ENCODE measurements at regions not wholly inside any gene's neighbourhood (a gene's known extent, or its start where the extent isn't known, plus 50 kb on each side); places are given as distances from the start of the nearest gene placed in this dataset.

DNA sequence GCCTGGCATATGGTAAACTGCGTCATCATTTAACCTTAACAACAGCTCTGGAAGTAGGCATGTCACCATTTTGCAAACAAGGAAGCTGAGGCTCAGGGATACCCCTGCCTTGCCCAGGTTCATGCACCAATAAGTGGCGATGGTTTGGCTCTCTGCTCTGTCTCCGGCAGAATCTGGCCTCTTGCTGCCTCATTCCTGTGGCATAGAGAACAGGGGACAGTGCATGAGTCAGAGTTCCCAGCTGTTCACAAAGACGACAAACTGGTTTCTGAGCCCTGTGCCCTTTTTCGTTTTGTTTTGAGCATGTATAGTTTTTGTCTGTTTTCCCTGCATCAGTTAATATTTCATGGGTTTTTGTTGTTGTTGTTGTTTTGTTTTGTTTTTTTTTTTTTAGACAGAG, 236.8 kb downstream of the OPA1 start:
- TF ChIP-seq POLR2A (IDR thresholded peaks at IDR 0.05), result no peak
- TF ChIP-seq, protein P1, sequence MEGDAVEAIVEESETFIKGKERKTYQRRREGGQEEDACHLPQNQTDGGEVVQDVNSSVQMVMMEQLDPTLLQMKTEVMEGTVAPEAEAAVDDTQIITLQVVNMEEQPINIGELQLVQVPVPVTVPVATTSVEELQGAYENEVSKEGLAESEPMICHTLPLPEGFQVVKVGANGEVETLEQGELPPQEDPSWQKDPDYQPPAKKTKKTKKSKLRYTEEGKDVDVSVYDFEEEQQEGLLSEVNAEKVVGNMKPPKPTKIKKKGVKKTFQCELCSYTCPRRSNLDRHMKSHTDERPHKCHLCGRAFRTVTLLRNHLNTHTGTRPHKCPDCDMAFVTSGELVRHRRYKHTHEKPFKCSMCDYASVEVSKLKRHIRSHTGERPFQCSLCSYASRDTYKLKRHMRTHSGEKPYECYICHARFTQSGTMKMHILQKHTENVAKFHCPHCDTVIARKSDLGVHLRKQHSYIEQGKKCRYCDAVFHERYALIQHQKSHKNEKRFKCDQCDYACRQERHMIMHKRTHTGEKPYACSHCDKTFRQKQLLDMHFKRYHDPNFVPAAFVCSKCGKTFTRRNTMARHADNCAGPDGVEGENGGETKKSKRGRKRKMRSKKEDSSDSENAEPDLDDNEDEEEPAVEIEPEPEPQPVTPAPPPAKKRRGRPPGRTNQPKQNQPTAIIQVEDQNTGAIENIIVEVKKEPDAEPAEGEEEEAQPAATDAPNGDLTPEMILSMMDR (IDR thresholded peaks at IDR 0.05), result no peak
- Histone ChIP-seq H3K4me3 (no peak overlapping the region), H3K36me3 (ENCODE audit: low read depth, missing control alignments) (no peaks in the 10 kb centered on the region), H3K4me1 (peaks cover 7% of the 10 kb centered on the region), H3K9me3 (no peaks in the 10 kb centered on the region), H3K27ac (no peak overlapping the region), H3K27me3 (no peaks in the 10 kb centered on the region)
- intact Hi-C loops (cut with DNase I; ENCODE audit: low total_unique reads), result no loop called here
- WGBS, 2 donors, result 90 to 91% methylated on average over 5 of the region's 5 CpGs
- DNase-seq, result no peak

DNA sequence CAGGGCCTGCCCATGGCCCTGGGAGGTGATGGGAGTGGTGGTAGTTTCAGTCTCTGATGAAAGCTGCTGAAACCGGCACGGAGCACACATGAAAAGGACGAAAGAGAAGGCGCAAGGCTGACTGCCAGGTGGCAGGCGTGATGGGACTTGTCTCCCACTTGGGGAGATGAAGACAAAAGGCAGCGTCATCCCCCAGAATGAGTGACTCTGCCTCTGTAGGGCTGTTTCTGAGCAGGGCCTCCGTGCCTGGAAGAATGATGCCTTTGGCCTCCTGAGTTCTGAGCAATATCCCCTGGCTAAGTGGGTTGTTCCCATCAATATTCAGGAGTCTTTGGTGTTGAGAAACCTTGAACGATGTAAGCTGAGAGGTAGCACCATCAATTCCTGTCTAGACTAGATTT, 237.8 kb downstream of the OPA1 start:
- Histone ChIP-seq H3K36me3 (ENCODE audit: low read depth, missing control alignments) (no peaks in the 10 kb centered on the region), H3K4me3 (no peak overlapping the region), H3K27ac (no peak overlapping the region), H3K9me3 (no peaks in the 10 kb centered on the region), H3K27me3 (no peaks in the 10 kb centered on the region), H3K4me1 (peaks cover 7% of the 10 kb centered on the region)
- DNase-seq, result no peak
- TF ChIP-seq, protein P1 (IDR thresholded peaks at IDR 0.05), result no peak
- TF ChIP-seq POLR2A (IDR thresholded peaks at IDR 0.05), result no peak
- 91 to 95% methylated on average over 8 of the region's 8 CpGs for WGBS, 2 donors
- intact Hi-C loops (cut with DNase I; ENCODE audit: low total_unique reads), result no loop called here

DNA sequence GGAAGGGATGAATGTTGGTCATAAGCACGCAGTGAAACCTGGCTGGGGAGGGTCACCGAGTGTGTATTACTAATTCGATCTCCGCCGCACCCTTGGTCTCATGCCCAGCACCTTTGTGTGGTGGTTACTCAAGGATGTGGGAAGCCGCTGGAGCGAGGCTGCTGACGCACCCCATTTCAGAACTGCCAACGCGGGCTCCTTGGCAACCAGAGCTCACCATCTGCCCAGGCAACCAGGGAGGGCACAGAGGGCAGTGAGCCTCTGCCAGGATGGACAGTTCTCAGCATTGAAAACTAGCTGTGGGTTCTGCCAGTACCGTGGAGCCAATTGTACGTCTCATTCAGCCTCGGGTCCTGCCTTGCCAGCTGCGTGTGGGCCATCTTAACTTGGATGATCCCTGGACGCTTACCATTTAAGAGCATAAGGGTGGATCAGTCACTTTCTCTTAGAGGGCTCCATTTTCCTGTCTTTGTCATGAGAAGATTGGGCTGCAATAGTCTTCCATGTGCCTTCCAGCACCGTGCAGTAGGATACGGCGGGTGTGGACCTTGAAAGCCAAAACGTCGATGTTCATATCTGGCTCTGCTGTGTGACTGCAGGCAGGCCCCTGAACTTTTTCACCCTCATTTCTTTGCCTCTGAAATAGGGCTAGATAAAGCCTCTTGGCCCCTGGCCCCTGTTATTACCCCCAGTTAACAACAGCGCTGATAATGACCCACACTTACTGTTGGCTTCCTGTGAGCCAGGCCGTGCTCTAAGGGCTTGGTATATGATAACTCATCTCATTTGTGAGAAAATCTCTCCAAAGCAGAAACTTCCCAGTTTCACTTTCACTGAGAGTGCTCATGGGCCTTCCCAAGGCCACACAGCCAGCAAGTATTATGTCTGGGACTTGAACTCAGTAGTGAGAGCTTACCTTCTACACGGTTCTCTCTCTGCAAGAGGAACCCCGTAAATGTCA, 238.8 kb downstream of the OPA1 start:
- no peak overlapping the region for H3K4me3 ChIP-seq
- TF ChIP-seq, protein P1 (IDR thresholded peaks at IDR 0.05), result no peak
- no peak for TF ChIP-seq POLR2A (IDR thresholded peaks at IDR 0.05)
- H3K27me3 ChIP-seq, result no peaks in the 10 kb centered on the region
- no peak for DNase-seq
- H3K36me3 ChIP-seq (ENCODE audit: low read depth, missing control alignments), result no peaks in the 10 kb centered on the region
- H3K4me1 ChIP-seq, result peaks cover 6% of the 10 kb centered on the region
- intact Hi-C loops (cut with DNase I; ENCODE audit: low total_unique reads), result no loop called here
- no peaks in the 10 kb centered on the region for H3K9me3 ChIP-seq
- 79 to 87% methylated on average over 24 of the region's 24 CpGs for WGBS, 2 donors
- H3K27ac ChIP-seq, result no peak overlapping the region

DNA sequence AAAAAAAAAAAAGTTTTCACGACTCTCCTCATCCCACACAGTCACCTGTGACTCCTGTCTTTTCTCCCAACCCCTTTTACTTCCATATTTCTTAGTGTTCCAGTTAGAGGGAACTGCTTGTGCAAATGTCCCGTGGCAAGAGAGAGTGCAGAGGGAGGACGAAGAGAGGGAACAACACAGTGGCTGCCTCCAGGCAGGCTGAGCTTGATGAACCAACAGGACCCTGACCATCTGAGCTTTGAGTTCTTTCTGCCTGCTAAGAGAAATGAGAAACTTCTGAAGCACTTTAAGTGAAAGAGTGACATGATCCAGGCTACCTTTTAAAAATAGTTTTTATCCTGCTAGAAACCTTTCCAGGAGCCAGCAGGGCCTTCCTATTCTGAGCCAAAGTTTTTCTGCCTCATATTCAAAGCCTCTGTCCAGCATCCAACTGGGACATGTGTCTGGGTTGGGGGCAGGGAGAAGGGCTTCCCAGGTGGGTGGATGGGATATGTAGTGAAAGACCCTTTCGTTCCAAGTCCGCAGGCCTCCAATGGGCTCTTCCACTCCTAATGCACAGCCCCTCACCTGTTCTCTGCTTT, 239.9 kb downstream of the OPA1 start:
- DNase-seq, result no peak
- 85 to 89% methylated on average over 5 of the region's 5 CpGs for WGBS, 2 donors
- Histone ChIP-seq H3K9me3 (no peaks in the 10 kb centered on the region), H3K27me3 (no peaks in the 10 kb centered on the region), H3K36me3 (ENCODE audit: low read depth, missing control alignments) (no peaks in the 10 kb centered on the region), H3K27ac (no peak overlapping the region), H3K4me1 (no peaks in the 10 kb centered on the region), H3K4me3 (no peak overlapping the region)
- TF ChIP-seq POLR2A (IDR thresholded peaks at IDR 0.05), result no peak
- TF ChIP-seq, protein P1 (IDR thresholded peaks at IDR 0.05), result no peak
- intact Hi-C loops (cut with DNase I; ENCODE audit: low total_unique reads), result no loop called here
